Motor neuron (in vitro differentiated cells): ENCODE measurements at regions not wholly inside any gene's neighbourhood (a gene's known extent, or its start where the extent isn't known, plus 50 kb on each side); places are given as distances from the start of the nearest gene placed in this dataset.

ENCODE experiments used
- ATAC-seq, 8 experiments: fragments of 200-7000 bp; cut with Tn5 transposase; replicated peaks in 6 of 8; 2 replicates each; pipeline ENCODE4 v1.8.0; 2021; ENCODE audit warnings: mild to moderate bottlenecking in 8 of 8, moderate library complexity in 8 of 8
- H3K27ac ChIP-seq, 2 donors: fragments of 250-450 bp; sonication (Bioruptor Pico); 2 replicates each; pipeline ENCODE4 v1.9.0; 2021; ENCODE audit warnings: antibody characterized with exemption in 2 of 2, mild to moderate bottlenecking in 2 of 2, moderate library complexity in 1 of 2
- H3K4me1 ChIP-seq, 2 donors: fragments of 250-450 bp; sonication (Bioruptor Pico); replicated peaks in 1 of 2; 2 replicates each; pipeline ENCODE4 v1.6.1; 2021; ENCODE audit warnings: antibody characterized with exemption in 2 of 2, mild to moderate bottlenecking in 2 of 2, moderate library complexity in 1 of 2
- H3K4me3 ChIP-seq, 5 donors: fragments of 250-450 bp; sonication (Bioruptor Pico); 2 replicates each; pipeline ENCODE4 v1.9.0; 2021; ENCODE audit warnings: antibody characterized with exemption in 5 of 5, mild to moderate bottlenecking in 5 of 5, moderate library complexity in 4 of 5
- WGBS, 10 experiments: fragments of 450-650 bp; shearing (Covaris generic); methylation state at CpG; one replicate each; pipeline ENCODE4 v1.0.0; 2022; 5-methylcytosine and 5-hydroxymethylcytosine counted together
- in situ Hi-C, 9 experiments: fragments of 400-800 bp; cut with MboI; loops; one replicate each; pipeline ENCODE4 v1.15.0; 2021; ENCODE audit warnings: low sequenced_read_pairs in 9 of 9, low pct_unique_long_range_greater_than_20kb in 2 of 9; ENCODE audit not compliant: unreplicated experiment in 9 of 9

DNA sequence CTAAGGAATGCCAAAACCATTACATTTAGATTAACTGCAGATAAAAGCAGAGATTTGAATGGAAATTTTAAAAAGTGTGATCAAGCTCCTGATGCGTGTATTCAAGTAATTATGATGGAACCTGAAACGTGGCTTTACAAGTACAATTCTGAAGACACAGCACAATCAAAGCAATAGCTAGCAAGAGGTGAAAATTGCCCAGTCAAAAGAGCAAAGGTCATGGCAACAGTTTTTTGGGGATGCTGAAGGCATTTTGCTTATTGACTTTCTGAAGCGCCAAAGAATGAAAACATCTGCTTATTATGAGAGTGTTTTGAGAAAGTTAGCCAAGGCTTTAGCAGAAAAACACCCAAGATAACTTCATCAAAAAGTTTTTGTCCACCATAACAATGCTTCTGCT lies 389.6 kb upstream of the TENM4 start:
- Histone ChIP-seq H3K4me3 (no peak overlapping the region), H3K27ac (no peak overlapping the region), H3K4me1 (no peaks in the 10 kb centered on the region)
- no peak for ATAC-seq
- 18 to 100% (median 84%) methylated on average over 1 to 3 of the region's 3 CpGs for WGBS, 10 experiments
- in situ Hi-C loops, result no loop called here

DNA sequence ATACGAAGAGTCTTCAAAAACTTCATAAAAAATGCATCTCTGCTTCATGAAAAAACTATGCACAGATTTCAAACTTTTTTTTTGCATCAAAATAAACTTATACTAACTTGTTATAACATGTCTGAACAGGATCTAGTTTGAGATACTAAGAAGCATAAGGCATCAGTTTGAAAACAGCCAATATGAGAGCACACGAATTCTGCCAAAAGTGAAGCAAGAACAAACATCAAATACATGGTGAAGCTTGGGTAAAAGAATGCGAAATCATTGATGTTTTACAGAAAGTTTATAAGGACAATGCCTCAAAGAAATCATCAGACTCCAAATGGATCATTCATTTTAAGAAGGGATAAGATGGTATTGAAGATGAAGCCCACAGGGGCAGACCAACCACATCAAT lies 389.1 kb upstream of the TENM4 start:
- H3K27ac ChIP-seq, result no peak overlapping the region
- no peaks in the 10 kb centered on the region for H3K4me1 ChIP-seq
- in situ Hi-C loops, result no loop called here
- no peak overlapping the region for H3K4me3 ChIP-seq
- no peak for ATAC-seq
- WGBS, 10 experiments, result 15 to 96% (median 85%) methylated on average over 2 to 3 of the region's 3 CpGs

DNA sequence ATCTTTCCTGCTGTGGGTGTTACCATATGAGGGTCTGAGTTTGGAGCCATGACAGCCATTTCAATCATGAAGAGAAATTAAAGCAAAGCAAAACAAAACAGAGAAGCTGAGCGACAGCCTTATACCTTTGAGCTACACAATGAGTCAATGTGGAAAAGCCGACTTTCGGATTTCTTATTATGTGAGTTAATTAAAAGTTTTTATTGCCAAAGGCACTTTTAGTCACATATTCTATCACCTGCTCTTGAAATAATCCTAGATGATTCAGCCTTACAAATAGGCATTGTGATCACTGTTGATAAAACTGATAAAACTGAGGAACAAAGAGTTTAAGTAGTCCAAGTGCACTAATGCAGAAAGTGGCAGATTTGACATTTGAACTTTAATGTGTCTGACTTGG lies 381.9 kb upstream of the TENM4 start:
- Histone ChIP-seq H3K4me1 (no peaks in the 10 kb centered on the region), H3K27ac (no peak overlapping the region), H3K4me3 (no peak overlapping the region)
- no peak for ATAC-seq
- 48 to 100% (median 92%) methylated on average over 2 to 3 of the region's 3 CpGs; no CpG with 5 or more reads in 1 of the 10 experiments for WGBS, 10 experiments
- in situ Hi-C loops, result no loop called here

DNA sequence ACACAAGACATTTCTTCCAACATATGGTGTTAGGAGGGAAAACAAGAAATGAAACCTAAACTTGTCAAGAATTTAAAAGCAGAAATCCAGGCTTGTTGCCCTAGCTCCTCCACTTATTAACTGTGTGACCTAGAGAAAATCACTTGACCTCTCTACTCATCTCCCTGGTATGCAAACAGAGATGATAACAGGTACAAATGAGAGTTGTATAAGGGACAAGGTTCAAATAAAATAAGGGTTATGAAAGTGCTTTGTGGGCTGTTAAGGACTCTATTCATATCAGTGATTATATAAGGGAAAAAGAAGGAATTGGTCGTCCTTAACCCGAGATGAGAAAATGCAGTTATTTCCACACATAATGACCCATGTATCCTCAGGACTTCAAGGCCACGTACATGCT lies 372.7 kb upstream of the TENM4 start:
- 0 to 83% (median 56%) methylated on average over 2 to 3 of the region's 3 CpGs; no CpG with 5 or more reads in 2 of the 10 experiments for WGBS, 10 experiments
- ATAC-seq, result no peak

DNA sequence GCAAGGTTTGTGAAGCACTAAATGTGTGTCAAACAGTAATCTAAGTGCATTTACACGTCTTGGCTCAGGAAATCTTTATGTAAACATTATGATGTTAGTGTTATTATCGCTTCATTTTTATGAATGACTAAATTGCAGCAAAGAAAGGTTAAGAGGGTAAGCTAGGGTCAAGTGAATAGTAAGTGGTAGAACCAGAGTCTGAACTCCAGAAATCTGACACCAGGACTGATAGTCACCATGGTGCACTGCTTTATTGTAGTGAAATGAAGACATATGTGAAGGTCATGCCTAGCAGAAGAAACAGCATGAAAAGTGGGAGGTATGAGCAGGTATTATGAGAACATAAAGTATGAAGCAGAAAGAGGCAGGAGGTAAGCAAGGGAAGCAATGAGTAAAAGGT lies 368.7 kb upstream of the TENM4 start:
- H3K27ac ChIP-seq, result no peak overlapping the region
- in situ Hi-C loops, result no loop called here
- no peak overlapping the region for H3K4me3 ChIP-seq
- ATAC-seq, result no peak
- H3K4me1 ChIP-seq, result no peaks in the 10 kb centered on the region
- WGBS, 10 experiments, result 5 to 100% (median 60%) methylated on average over 1 to 2 of the region's 2 CpGs; no CpG with 5 or more reads in 1 of the 10 experiments

More for the DNA sequence above, 372.7 kb upstream of the TENM4 start:
- Histone ChIP-seq H3K4me1 (no peaks in the 10 kb centered on the region), H3K4me3 (no peak overlapping the region), H3K27ac (no peak overlapping the region)
- in situ Hi-C loops, result no loop called here

DNA sequence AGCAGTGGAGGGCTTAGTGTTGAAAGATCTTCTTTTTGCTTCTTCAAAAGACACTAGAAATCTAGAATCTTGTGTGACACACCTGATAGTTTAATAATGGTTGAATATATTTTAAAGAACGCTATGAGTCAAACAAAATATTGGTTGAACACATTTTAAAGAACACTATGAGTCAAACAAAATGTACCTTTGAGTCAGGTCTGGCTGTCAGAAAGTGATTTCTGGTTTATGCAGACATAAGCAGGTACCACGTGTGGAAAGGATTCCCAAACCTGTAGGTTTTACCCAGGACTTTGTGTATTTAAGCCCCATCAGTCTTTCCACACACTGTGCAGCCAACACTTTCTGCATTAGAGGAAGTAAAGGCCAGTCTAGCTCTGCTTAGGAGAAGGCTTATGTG lies 366.7 kb upstream of the TENM4 start:
- H3K4me3 ChIP-seq, result no peak overlapping the region
- no peak overlapping the region for H3K27ac ChIP-seq
- in situ Hi-C loops, result no loop called here
- no peaks in the 10 kb centered on the region for H3K4me1 ChIP-seq
- WGBS, 10 experiments, result 0 to 100% (median 58%) methylated on average over 1 to 2 of the region's 2 CpGs
- no peak for ATAC-seq

DNA sequence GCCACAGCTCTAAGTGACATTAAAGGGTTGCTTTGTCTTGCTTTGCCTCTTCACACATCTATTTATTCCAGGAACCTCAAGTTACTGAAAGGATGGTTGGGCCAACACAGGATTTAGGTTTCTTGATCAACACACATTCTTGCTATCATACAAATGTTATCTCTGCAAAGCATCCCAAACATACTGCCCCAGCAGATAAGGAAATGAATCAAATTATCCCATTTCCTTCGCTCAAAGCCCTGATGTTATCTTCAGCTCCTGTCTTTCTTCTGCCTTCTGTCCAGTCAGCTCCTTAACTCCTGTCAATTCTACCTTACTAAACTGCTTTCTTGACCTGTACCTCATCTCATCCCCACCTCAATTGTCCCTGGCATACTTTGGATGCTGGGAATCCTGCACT lies 355.9 kb upstream of the TENM4 start:
- in situ Hi-C loops, result no loop called here
- WGBS, 10 experiments, result 17 to 100% (median 76%) methylated on average over 1 of the region's 1 CpG; no CpG with 5 or more reads in 4 of the 10 experiments

DNA sequence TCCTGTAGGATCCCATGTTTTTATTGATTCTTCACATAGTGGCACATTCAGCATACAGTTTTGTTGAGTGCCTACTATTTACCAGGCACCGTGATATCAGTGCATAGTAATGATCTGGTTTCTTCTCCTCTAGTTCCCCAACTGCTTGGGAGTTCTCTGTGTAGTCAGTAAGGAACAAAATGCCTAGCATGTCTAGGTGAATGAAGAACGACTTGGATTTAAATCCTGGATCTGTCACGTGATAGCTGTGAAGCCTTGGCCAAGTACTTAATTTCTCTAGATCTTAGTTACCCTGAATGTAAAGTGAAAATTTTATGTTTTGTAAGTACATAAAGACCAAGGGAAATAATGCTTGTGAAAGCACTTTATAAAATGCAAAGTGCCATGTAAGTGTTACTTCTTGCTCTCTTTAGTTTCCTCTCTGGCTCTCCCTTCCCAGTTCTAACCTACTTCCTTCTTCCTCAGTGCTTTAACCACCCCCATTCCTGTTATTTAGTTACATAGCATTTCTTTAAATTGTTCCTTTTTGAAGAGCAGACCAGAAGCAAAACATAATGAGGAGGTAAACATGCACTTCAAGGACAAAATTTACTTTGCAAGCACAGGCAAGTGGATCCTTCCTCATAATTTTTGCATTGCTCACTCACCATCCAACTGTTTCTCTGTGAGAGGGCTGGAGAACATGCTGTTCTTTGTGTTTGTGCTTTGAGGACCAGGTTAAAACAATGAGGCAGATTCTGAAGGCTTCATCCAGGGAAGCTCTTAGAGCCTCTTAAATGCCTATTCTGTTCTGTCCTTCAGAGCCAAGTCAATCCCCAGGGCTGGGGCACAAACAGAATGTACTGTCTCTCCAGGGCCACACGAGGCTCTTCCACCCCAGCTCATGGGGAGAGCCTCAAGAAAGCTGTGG lies 353.9 kb upstream of the TENM4 start:
- 0 to 100% (median 78%) methylated on average over 1 to 4 of the region's 4 CpGs; no CpG with 5 or more reads in 1 of the 10 experiments for WGBS, 10 experiments
- in situ Hi-C loops, result no loop called here
- no peak for ATAC-seq

More for the DNA sequence above, 355.9 kb upstream of the TENM4 start:
- no peak for ATAC-seq
- no peaks in the 10 kb centered on the region for H3K4me1 ChIP-seq
- no peak overlapping the region for H3K4me3 ChIP-seq
- no peak overlapping the region for H3K27ac ChIP-seq

DNA sequence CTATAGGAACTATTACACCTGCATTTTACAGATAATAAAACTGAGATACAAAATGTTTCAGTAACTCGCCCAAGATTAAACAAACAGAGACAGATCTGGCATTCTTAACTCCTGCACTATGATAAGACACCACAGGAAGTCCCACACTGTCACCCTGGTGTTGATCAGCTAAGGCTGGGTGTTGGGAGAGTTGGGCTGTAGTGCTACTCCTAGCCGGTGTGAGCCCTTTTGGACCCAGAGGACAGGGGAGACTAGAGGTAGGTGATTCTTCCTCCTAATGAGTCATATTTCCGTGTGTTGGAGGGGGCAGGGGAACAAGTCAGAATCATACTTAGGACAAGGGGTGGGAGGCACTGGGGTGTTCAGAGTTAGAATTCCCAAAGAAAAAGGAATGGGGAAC lies 353.2 kb upstream of the TENM4 start:
- Histone ChIP-seq H3K4me3 (no peak overlapping the region), H3K27ac (no peak overlapping the region), H3K4me1 (no peaks in the 10 kb centered on the region)
- 67 to 100% (median 80%) methylated on average over 1 to 3 of the region's 3 CpGs; no CpG with 5 or more reads in 5 of the 10 experiments for WGBS, 10 experiments
- in situ Hi-C loops, result no loop called here
- no peak for ATAC-seq

More for the DNA sequence above, 353.9 kb upstream of the TENM4 start:
- Histone ChIP-seq H3K4me1 (no peaks in the 10 kb centered on the region), H3K27ac (no peak overlapping the region), H3K4me3 (no peak overlapping the region)

DNA sequence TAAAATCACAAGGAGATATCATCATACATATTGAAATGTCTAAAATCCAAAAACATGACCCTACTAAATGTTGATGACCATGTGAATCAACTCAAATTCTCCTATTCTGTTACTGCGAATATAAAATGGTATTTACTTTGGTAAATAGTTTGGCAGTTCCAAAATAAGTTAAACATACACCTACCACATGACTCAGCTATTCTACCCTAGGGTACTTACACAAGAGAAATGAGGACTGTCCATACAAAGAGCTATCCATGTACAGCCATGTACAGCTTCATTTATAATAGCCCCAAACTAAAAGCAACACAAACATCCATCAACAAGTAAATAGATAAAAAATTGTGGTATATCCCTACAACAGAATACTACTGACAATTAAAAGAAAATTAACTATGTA lies 346.1 kb upstream of the TENM4 start:
- in situ Hi-C loops, result no loop called here
- WGBS, 10 experiments, result 0 to 100% (median 83%) methylated on average over 1 of the region's 1 CpG; no CpG with 5 or more reads in 1 of the 10 experiments
- peak in 1 of 8 experiments; percentile 21 for ATAC-seq
- Histone ChIP-seq H3K4me3 (no peak overlapping the region), H3K4me1 (no peaks in the 10 kb centered on the region), H3K27ac (no peak overlapping the region)

DNA sequence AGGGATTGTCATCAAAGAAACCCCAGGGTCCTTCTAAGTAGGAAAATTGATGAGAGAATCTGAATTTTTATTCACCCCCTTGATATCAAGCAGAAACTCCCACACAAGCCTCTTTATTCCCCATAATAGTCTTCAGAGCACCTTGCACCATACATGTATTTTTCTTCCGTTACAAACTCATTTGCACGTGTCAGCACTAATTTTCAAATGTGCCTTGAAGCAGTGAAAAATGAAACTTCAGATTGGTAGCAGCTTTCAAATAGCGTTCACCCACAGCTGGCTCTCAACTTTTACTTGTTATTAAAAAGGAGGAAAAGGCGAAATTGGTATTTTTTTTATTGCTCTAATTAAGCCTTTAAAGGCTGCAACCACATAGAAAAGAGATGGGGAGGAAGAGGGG lies 343.0 kb upstream of the TENM4 start:
- Histone ChIP-seq H3K4me3 (no peak overlapping the region), H3K4me1 (no peaks in the 10 kb centered on the region), H3K27ac (no peak overlapping the region)
- in situ Hi-C loops, result no loop called here
- 6 to 90% (median 35%) methylated on average over 2 to 4 of the region's 4 CpGs; no CpG with 5 or more reads in 2 of the 10 experiments for WGBS, 10 experiments
- ATAC-seq, result no peak

DNA sequence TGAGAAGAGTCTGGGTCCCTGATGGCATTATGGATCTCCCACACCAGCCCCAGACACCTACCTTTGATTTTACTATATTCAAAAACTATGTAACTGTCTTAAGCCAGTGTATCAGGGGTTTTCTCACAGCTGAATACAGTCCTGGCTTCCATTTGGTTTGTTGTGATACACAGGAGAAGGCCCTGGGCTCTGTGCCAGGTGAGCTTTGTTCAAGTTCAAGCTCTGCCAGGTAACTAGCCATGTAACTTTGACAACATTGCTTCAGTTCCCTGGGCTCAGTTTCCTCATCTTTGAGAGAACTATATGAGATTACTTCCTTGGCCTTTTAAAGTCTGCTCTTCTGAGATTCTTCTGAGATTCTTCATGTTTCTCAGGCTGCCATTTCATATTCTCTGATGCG lies 327.5 kb upstream of the TENM4 start:
- in situ Hi-C loops, result loop anchor here in 1 of 9 experiments (25.0 kb wide), 1 partner anchor 369 kb away; no protein-coding TSS in a partner anchor
- H3K27ac ChIP-seq, result no peak overlapping the region
- 0% methylated on average over 1 of the region's 1 CpG; no CpG with 5 or more reads in 2 of the 10 experiments for WGBS, 10 experiments
- no peak overlapping the region for H3K4me3 ChIP-seq
- peaks cover 0 to 4% of the 10 kb centered on the region in 2 donors for H3K4me1 ChIP-seq
- ATAC-seq, result no peak

DNA sequence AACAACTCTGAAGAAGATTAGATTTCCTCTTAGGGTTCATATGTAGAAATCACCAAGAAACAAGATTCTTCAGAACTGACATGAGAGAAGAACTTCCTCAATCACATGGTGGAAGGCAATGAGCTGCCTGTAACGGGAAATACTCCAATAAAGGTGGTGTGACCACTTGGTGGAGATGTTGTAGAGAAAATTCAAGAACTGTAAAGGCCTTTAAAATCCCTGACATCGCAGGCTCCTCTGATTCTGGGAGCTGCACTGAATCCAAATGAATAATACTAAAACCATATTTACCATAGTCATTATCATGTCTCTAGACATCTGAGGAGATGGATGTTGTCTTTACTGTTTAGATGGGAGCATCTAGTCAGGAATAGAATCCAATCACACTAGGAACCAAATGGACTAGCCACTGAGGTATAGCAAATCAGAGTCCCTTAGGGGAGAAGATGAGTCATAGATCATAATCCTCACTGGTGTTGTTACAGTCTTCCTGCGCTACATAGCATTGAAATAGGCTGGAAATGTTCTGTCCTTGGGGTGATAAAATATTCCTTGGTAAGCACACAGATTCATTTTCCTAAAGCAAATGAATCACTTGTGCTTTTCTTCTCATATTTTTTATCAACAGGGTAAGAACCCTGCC lies 321.6 kb upstream of the TENM4 start:
- Histone ChIP-seq H3K4me3 (no peak overlapping the region), H3K4me1 (peaks cover 5 to 11% of the 10 kb centered on the region in 2 donors), H3K27ac (no peak overlapping the region)
- in situ Hi-C loops, result loop anchor here in 1 of 9 experiments (25.0 kb wide), 1 partner anchor 375 kb away; no protein-coding TSS in a partner anchor
- 6 to 93% (median 60%) methylated on average over 1 to 3 of the region's 3 CpGs; no CpG with 5 or more reads in 1 of the 10 experiments for WGBS, 10 experiments
- ATAC-seq, result peak; percentile 84 to 99 (median 96)
